DND-41 (cell line): ENCODE measurements at regions not wholly inside any gene's neighbourhood (a gene's known extent, or its start where the extent isn't known, plus 50 kb on each side); places are given as distances from the start of the nearest gene placed in this dataset.

Source experiments
- ATAC-seq: fragments of 200-7000 bp; cut with Tn5 transposase; 3 replicates; pipeline ENCODE4 v1.9.1; 2021; ENCODE audit warnings: low read depth; ENCODE audit not compliant: insufficient read depth
- DNase-seq: peaks from one replicate; pipeline ENCODE4 v3.0.0-alpha.2; 2020
- H2AFZ ChIP-seq: 2 replicates; pipeline ENCODE4 v1.6.0; 2012; ENCODE audit warnings: low read depth, low read length
- H3K27ac ChIP-seq: 2 replicates; pipeline ENCODE4 v1.5.1; 2012; ENCODE audit warnings: low read length, inconsistent platforms
- H3K27me3 ChIP-seq: fragments of 200-600 bp; sonication (generic); 2 replicates; pipeline ENCODE4 v1.6.0; 2012; ENCODE audit warnings: low read length, mild to moderate bottlenecking, inconsistent platforms; ENCODE audit not compliant: insufficient read depth, poor library complexity
- H3K36me3 ChIP-seq: 2 replicates; pipeline ENCODE4 v1.5.1; 2012; ENCODE audit warnings: low read length, inconsistent platforms; ENCODE audit not compliant: insufficient read depth
- H3K4me1 ChIP-seq: 2 replicates; pipeline ENCODE4 v1.5.1; 2012; ENCODE audit warnings: mild to moderate bottlenecking, low read length; ENCODE audit not compliant: insufficient read depth
- H3K4me2 ChIP-seq: 2 replicates; pipeline ENCODE4 v1.6.0; 2012; ENCODE audit warnings: mild to moderate bottlenecking, moderate library complexity, low read length, inconsistent platforms; ENCODE audit not compliant: insufficient read depth
- H3K4me3 ChIP-seq, 2 experiments: fragments of 200-600 bp in 1 of 2; shearing (Covaris generic) in 1 of 2; 2 replicates each; pipeline ENCODE4 v1.5.1; 2012 to 2016; ENCODE audit warnings: inconsistent platforms in 2 of 2, low read length in 2 of 2, mild to moderate bottlenecking in 2 of 2, low read depth in 1 of 2, moderate library complexity in 1 of 2
- H3K79me2 ChIP-seq: 2 replicates; pipeline ENCODE4 v1.6.0; 2012; ENCODE audit warnings: low read length, inconsistent platforms; ENCODE audit not compliant: insufficient read depth
- H3K9ac ChIP-seq: 2 replicates; pipeline ENCODE4 v1.6.0; 2012; ENCODE audit warnings: low read depth, mild to moderate bottlenecking, inconsistent platforms, low read length, moderate library complexity
- H3K9me3 ChIP-seq: 2 replicates; pipeline ENCODE4 v1.5.1; 2012; ENCODE audit warnings: low read length, moderate library complexity, mild to moderate bottlenecking, inconsistent platforms; ENCODE audit not compliant: insufficient read depth, severe bottlenecking
- H4K20me1 ChIP-seq: 2 replicates; pipeline ENCODE4 v1.6.0; 2012; ENCODE audit warnings: low read length; ENCODE audit not compliant: insufficient read depth
- EZH2 ChIP-seq: IDR thresholded peaks from 3 replicates; pipeline ENCODE4 v1.6.1; 2012; ENCODE audit warnings: borderline replicate concordance, low read depth, mild to moderate bottlenecking, moderate library complexity, low read length, inconsistent platforms; ENCODE audit not compliant: severe bottlenecking
- TF ChIP-seq, protein P1 (sequence below): IDR thresholded peaks from 2 replicates; pipeline ENCODE4 v1.5.1; 2012; ENCODE audit warnings: borderline replicate concordance, low read length, moderate library complexity, mild to moderate bottlenecking; ENCODE audit not compliant: poor library complexity, severe bottlenecking; ENCODE audit errors: extremely low read depth

DNA sequence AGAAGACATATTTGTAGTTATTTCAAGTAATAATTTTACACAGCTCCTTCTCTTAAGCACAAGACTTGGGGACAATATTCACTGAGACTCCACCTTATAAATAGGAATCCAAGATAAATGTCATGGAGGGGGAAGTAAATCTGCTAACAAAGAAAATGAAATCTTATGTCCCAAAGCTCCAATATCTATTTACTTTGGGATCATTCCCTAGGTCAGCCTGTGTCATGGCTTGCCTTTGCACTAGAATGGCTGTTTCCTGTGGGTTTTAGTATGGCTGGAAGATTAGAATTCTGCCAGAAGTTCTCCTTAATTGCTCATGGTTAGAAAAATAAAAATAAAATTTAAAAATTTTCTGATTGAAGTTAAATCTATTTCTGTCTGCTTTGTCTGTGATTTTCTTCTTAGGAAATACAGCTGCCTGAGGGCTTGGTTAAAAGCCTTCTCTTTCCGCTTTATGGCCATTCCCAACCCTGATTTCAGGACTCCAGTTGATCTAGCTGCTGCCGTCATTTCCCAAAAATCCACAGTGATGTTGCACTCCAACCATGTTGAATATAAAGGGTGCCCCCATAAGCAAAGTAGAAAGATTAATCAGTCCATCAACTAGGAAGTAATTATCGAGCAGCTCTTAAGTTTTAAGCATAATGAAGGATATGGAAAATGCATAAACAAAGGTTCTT lies 326.4 kb upstream of the LYPLAL1 start:
- Histone ChIP-seq H3K79me2 (no peaks in the 10 kb centered on the region), H3K36me3 (no peaks in the 10 kb centered on the region), H3K4me3 (no peak overlapping the region), H3K4me1 (no peaks in the 10 kb centered on the region), H3K9ac (no peak overlapping the region), H3K27me3 (no peaks in the 10 kb centered on the region), H3K27ac (no peak overlapping the region), H4K20me1 (no peaks in the 10 kb centered on the region), H2AFZ (no peak overlapping the region), H3K9me3 (peaks cover 2% of the 10 kb centered on the region), H3K4me2 (no peak overlapping the region)
- no peak for DNase-seq
- no peak for TF ChIP-seq EZH2
- TF ChIP-seq, protein P1, sequence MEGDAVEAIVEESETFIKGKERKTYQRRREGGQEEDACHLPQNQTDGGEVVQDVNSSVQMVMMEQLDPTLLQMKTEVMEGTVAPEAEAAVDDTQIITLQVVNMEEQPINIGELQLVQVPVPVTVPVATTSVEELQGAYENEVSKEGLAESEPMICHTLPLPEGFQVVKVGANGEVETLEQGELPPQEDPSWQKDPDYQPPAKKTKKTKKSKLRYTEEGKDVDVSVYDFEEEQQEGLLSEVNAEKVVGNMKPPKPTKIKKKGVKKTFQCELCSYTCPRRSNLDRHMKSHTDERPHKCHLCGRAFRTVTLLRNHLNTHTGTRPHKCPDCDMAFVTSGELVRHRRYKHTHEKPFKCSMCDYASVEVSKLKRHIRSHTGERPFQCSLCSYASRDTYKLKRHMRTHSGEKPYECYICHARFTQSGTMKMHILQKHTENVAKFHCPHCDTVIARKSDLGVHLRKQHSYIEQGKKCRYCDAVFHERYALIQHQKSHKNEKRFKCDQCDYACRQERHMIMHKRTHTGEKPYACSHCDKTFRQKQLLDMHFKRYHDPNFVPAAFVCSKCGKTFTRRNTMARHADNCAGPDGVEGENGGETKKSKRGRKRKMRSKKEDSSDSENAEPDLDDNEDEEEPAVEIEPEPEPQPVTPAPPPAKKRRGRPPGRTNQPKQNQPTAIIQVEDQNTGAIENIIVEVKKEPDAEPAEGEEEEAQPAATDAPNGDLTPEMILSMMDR = no peak
- no peak for ATAC-seq

- H3K4me1 ChIP-seq = no peaks in the 10 kb centered on the region
- DNase-seq (no peak), ATAC-seq (no peak)
- no peak overlapping the region for H3K4me2 ChIP-seq
- no peaks in the 10 kb centered on the region for H3K36me3 ChIP-seq
- no peak overlapping the region for H3K9ac ChIP-seq
- no peaks in the 10 kb centered on the region for H4K20me1 ChIP-seq
- no peak overlapping the region for H2AFZ ChIP-seq
- no peak overlapping the region for H3K4me3 ChIP-seq
- no peaks in the 10 kb centered on the region for H3K79me2 ChIP-seq
- no peaks in the 10 kb centered on the region for H3K9me3 ChIP-seq
- no peak for TF ChIP-seq EZH2
- TF ChIP-seq, protein P1 = no peak
- no peaks in the 10 kb centered on the region for H3K27me3 ChIP-seq
- no peak overlapping the region for H3K27ac ChIP-seq
These were observed 325.7 kb upstream of the LYPLAL1 start for GRCh38 chr1:218848009-218848408.

GRCh38 chr1:218850367-218850766 lies 323.3 kb upstream of the LYPLAL1 start:
- Histone ChIP-seq H4K20me1 (no peaks in the 10 kb centered on the region), H3K4me2 (no peak overlapping the region), H3K4me3 (no peak overlapping the region), H3K27ac (no peak overlapping the region), H3K4me1 (no peaks in the 10 kb centered on the region), H2AFZ (no peak overlapping the region), H3K27me3 (no peaks in the 10 kb centered on the region), H3K9me3 (no peaks in the 10 kb centered on the region), H3K9ac (no peak overlapping the region), H3K79me2 (no peaks in the 10 kb centered on the region), H3K36me3 (no peaks in the 10 kb centered on the region)
- TF ChIP-seq EZH2 = no peak
- DNase-seq (no peak), ATAC-seq (no peak)

DNA sequence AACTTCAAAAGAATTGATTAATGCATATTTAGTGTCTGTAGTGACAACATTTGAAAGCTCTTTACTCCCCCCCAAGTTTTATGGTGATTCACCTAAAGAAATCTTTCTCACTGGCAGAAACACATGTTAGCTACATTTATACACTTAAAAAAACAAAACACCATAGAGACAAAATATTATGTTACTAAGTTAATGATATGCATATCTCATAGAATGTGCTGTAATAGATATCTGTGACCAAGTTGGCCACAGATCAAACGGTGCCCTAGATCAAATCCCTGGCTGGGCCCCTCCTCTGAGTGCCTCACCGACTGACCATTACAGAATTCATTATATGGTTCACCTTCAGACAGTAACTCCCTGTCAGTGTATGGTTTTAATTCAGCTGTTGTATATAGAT lies 322.1 kb upstream of the LYPLAL1 start:
- Histone ChIP-seq H3K4me2 (no peak overlapping the region), H3K36me3 (no peaks in the 10 kb centered on the region), H3K4me3 (no peak overlapping the region), H3K9me3 (no peaks in the 10 kb centered on the region), H3K27ac (no peak overlapping the region), H2AFZ (no peak overlapping the region), H3K79me2 (no peaks in the 10 kb centered on the region), H4K20me1 (no peaks in the 10 kb centered on the region), H3K9ac (no peak overlapping the region), H3K27me3 (no peaks in the 10 kb centered on the region), H3K4me1 (no peaks in the 10 kb centered on the region)
- no peak for ATAC-seq
- TF ChIP-seq, protein P1 = no peak
- no peak for TF ChIP-seq EZH2
- no peak for DNase-seq
